ENCODE measurements at regions not wholly inside any gene's neighbourhood (a gene's known extent, or its start where the extent isn't known, plus 50 kb on each side); places are given as distances from the start of the nearest gene placed in this dataset.

DNA sequence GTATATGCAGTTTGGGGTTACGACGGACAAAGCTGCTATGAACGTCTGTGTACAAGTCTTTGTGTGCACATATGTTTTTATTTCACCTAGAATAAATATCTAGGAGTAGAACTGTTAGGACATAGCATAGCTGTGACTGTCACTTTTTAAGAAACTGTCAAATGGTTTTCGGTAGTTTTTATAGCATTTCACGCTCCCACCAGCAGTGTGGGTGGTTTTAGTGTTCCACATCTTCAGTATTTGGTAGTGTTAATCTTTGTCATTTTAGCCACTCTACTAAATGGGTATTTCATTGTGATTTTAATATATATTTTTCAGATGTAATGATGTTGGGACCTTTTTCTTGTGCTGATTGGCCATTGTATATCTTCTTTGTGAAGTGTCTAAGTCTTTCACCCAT lies 109.1 kb upstream of the BCAT1 start:
- DNase-seq (ENCODE audit: low read depth in 3 of 3): no peak

DNA sequence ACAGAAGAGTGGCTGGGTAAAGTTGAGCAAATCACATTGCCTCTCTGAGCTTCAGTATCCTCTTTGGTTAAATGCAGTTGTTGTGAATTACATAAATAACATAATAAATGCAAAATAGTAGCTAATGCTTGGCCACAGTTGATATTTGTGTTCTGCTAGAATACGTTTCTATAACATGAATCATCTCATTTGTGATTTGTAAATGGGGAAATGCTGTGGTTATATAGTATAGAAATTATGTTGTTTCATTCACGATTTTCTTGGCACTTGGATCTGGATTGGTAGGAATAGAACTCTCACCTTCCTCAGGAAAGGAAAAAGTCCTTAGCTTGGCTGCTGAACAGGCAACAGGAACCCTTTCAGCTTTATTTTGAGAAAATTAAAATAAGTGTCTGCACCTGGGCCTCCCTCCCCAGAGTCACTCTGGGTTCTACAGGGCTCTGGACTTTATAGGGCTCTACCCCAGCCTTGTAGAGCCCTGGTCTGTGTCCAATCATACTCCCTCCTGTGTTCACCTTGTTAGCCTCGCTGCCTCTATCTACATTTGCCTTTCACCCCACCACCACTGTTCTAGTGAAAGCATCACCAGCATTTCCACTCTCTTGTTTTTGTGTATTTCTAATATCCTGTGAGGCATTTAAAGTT lies 107.7 kb upstream of the BCAT1 start:
- DNase-seq (ENCODE audit: low read depth in 3 of 3): no peak

DNA sequence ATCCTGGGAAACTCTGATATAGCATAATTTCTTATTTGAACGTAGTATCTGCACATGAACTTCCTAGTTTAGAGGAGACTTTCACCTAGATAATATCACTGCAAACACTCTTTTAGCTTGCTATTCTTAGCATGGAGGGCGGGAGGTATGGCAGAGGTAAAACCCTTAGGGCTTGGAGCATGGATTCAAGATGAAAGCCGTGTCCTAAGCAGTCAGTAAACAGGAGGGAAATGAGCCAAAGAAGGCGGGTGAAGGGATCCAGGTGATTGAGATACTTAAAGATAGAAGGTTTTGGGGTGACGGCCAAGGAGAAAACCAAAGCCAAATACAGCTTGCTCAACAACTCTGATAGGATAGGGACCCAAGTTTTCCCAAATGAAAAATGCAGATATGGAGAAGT lies 107.1 kb upstream of the BCAT1 start:
- no peak for DNase-seq (ENCODE audit: low read depth in 3 of 3)

DNA sequence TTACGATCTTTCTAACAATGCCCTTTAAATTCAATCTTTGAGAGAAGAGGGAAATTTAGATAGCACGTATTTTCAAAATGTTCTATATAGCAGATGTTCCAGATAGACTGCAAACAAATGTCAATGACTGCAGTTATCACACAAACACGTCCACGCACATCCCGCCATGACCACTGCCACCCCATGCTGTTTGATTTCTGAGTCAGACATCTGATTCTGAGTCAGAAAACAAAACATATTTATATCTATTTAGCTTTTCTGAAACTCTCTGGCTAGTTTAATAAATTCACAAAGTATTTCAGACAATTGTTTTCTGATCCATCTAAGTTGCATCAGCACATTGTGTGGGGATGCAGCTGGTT lies 105.9 kb upstream of the BCAT1 start:
- DNase-seq (ENCODE audit: low read depth in 3 of 3): peak in 2 of 3 donors; percentile 41 to 57

DNA sequence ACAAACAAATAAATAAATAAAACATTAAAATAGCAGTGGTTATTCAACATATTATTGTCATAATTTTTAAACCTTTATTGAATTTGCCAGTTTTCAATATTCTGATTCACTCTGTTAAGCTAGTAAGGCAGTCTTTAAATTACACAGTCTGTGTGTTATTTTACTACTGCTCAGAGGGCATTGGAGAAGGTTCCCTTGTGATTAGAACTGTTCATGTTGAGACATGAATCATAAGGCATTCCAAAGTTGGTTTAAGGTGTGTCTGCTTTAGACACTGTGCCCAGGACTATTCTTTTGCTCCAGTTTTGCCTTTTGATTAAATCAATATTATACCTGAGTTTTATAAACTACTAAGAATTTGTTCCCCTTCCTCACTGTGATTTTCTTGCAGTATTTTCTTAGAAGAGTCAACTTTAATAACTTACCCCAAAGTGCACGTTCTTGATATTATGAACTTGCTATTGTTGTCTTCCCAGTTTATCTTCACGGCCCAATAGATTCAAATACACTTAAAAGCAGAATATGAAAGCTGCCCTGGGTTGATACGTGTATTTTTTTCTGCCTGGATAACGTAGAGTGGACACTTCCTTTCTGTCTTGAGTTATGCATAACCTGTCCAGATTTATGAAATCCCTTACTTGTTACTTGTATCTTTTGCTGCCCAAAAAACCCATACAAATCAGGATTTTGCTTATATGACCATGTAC lies 105.3 kb upstream of the BCAT1 start:
- no peak for DNase-seq (ENCODE audit: low read depth in 3 of 3)

DNA sequence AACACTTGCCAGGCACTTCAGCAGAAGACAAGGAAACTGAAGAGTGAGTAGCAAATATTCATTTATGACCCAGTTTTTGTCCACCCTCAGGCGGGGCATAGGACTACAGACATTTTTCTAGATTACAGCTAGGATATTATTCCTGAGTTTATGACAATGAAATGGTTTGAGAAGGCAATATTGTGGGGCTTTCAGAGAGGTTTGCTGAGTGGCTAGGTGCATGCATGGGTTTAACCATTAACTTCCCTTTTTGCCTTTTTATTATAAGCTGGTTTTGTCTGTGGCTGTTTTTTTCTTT lies 104.0 kb upstream of the BCAT1 start:
- DNase-seq (ENCODE audit: low read depth in 3 of 3): no peak

DNA sequence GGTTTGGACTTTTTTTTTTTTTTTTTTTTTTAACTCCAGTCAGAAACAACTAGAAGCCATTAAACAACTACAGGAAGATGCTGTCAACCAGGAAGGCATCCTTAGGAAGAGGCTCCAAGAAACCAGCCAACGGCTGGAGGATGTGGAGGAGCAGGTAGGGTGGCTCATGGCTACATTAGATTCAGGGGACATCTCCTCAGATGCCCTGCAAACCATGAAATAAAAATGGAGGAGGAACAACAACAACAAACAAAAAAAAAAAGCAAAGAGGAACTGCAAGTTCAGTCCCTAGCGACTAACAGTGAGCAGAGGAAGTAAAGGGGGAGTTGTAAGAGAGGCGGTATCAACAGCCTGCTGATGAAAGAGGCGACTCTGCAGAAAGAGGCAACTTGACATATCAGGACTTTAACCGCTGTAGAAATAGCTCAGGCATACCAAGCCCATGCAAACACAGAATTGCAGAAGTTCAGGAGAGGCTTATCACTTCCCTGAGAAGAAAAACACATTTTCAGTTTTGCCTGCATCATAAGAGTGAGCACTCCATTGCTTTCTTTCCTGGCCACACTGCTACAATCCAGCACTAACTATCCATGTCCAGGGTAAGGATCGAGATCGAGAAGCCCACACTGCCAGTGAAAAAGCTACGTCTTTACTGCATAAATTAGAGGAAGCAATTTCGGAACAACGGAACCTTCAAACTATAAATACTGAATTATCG lies 103.5 kb upstream of the BCAT1 start:
- no peak for DNase-seq (ENCODE audit: low read depth in 3 of 3)

DNA sequence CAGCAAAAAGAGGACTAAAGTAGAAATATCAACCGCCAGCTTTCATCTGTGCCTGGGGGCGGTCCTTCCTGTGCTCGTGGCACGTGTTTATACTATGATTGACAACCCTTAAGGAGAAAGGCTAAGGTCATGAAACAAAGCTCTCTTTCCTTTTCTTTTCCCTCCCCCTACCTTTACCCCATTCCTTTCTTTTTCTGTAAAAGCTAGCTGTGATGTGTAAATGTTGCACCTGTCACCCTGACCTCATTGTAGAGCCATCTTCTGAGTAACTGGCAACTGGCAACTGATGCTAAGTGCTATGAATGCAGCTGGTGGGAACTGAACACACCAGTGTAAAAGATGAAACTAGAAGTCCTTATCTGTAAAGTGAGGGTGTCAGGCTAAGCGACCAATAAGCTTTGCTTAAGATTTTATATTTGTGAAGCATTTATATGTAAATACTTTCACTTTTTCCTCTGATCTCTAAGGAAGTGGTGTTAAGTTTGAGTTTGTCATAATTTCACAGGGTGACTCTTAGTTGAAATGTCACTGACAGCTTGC lies 102.8 kb upstream of the BCAT1 start:
- peak in 2 of 3 donors; percentile 26 to 30 for DNase-seq (ENCODE audit: low read depth in 3 of 3)

DNA sequence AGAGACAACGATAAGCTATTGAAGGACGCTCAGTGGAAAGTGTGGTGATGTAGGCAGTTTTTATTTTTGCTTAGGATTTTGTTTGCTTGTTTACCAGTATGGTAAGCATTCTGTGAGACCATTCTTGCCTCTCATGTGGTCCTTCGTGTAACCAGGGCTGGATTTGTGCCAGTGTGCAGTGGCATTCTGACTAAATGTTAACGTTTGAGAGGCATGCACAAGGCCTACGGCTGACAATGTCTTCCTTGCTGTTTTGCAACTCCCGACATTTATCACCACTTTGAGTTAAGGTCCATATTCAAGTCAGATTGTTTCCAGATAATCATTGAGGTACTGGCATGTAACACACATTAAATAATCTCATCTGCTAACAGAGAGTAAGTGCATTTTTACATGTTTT lies 102.3 kb upstream of the BCAT1 start:
- no peak for DNase-seq (ENCODE audit: low read depth in 3 of 3)

DNA sequence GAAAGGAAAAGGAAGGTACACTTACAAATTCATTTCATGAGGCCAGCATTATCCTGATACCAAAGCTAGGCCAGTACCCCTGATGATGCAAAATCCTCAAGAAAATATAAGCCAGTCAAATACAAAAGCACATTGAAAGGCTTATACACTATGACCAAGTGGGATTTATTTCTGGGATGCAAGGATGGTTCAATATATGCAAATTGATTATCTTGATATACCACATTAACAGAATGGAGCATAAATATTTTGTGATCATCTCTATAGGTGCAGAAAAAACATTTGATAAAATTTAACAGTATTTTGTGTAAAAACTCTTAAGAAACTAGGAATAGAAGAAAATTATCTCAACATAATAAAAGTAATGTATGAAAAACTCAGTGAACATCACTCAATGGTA lies 97.0 kb upstream of the BCAT1 start:
- no peak for DNase-seq (ENCODE audit: low read depth in 3 of 3)

DNA sequence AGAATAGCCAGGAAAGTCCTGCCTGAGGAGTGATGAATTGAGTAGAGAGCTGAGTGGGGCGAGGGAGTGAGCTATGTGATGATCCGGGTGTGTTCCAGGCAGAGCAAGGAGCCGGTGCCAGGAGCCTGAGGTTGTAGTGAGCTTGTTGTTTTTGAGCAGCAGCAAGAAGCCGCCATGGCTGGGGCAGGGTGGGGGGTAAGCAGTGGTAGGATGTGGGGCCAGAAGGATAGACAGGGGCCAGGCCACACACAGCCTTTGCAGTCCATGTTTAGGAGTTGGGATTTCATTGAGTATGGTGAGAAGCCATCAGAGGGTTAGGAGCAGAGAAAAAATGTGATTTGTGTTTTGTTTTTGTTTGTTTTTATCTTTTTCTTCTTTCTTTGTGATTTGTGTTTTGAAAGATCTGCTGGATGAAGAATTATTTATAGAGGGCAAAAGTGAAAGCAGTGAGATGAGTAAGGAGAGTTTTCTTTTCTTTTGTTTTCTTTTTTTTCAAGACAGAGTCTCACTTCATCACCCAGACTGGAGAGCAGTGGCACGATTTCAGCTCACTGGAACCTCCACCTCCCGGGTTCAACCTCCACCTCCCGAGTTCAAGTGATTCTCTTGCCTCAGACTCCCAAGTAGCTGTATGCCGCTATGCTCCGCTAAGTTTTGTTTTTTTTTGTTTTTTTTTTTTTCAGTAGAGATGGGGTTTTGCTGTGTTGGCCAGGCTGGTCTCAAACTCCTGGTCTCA lies 92.3 kb upstream of the BCAT1 start:
- DNase-seq (ENCODE audit: low read depth in 3 of 3): no peak

DNA sequence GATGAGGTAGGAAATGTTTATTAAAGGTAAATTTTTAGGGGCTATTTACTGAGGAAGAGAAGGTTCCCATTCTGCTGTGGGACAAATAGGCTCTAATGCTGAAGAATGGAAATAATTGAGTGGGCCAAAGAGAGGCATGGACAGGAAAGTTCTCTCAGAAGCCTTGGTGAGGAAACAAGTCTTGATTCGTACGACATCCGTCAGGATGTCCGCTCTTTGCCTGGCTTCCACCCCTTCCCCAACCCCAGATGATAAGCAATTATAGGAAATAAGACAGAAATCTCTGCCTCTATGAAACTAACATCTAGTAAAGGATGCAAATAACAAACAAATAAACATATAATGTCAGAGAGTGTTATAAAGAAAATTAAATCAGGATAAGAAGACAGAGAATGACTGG lies 91.7 kb upstream of the BCAT1 start:
- DNase-seq (ENCODE audit: low read depth in 3 of 3): no peak

DNA sequence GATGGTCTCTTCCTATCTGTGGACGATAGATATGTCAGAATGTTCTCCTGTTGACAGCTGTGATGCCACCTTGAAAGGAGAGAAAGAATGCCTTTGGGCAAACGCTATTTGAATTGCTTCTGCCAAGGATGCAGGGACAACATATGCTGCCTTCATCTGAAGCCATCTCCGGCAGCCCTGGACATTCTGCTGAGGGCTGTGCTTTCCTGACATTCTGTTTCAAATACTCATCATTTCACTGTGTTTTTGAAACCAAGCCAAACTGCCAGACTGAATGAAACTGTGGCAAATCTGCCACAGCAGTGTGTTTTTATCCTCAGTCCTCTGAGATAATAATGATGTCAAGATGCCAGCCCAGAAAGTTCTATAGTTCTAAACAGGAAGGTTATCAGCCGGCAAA lies 85.8 kb upstream of the BCAT1 start:
- DNase-seq (ENCODE audit: low read depth in 3 of 3): no peak

DNA sequence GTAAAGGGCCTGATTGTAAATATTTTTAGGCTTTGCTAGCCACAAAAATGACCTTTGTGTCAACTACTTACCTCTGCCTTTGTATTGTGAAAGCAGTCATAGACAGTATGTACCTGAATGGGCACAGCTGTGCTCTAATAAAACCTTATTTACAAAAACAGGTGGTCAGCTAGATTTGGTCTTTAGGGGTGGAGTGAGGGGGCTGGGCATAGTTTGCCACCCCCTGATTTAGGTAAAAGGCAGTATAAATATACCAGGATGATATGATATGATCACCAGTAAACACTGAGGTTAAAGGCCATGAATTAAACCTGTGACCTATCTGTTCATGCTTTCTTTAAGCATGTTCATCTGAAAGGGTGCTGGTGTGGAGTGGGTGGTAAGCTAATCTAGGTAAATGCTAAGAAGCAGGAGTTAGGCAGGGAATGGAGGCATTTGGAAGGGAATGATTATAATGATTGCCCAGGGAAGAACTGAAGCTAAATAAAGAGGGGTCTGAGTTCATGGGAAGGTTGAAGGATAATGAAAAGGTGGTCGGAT lies 77.1 kb upstream of the BCAT1 start:
- DNase-seq (ENCODE audit: low read depth in 3 of 3): no peak

DNA sequence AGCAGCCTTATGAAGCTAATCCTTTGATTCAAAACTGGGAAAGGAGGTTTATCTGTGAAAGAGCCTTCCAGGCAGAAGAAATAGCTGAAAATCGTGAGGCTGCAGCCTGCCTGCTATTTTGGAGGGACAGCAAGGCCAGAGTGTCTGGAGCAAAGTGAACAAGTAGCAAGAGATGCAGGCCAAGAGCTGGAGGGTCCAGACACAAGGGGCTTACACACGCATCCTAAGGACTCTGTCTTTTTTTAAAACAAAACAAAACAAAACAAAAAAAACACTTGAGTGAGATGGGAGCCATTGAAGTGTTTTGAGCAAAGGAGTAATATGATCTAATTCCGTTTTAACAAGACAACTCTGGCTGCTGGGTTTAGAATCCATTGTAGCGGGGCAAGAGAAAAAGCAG lies 76.4 kb upstream of the BCAT1 start:
- no peak for DNase-seq (ENCODE audit: low read depth in 3 of 3)

DNA sequence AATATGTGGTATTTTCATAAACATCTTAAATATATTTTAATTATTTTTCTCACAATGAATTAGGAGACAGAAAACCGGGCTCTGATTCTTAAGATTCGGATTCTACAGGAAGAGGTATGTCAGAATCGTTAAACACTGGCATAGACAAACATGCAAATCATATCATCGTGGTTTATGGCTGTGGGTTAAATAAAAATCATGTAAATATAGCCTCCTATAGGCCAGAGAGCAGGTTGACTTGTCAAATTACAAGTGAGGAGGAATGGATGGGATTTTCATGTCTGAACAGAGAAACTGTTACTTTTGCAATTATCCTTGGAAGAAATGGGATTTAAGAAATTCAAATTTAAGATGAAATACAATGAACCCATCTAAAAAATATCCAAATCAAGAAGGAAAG lies 74.9 kb upstream of the BCAT1 start:
- no peak for DNase-seq (ENCODE audit: low read depth in 3 of 3)

DNA sequence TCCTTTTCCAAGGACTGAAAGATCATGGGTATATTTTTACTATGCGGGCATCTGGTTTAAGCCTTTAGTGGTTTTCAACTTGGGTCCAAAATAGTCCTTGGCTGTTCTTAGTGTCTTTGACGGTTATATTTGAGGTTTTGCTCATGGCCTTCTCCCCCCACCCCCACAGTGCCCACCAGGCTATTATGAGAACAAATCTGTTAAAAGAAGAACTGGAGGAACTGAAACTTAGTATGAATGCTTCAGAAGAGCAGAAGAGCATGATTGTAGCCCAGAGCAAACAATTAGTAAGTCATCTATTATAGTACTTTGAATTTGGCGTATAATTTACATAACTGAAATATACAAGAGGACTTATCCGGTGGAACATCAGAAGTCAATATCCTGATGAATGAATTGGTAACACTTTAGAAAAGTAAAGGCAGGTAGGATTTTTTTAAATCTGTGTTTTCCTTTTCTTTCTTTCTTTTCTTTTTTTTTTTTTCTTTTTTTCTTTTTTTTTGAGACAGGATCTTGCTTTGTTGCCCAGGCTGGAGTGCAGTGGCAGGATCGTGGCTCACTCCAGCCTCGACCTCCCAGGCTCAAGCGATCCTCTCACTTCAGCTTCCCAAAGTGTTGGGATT lies 71.8 kb upstream of the BCAT1 start:
- no peak for DNase-seq (ENCODE audit: low read depth in 3 of 3)

DNA sequence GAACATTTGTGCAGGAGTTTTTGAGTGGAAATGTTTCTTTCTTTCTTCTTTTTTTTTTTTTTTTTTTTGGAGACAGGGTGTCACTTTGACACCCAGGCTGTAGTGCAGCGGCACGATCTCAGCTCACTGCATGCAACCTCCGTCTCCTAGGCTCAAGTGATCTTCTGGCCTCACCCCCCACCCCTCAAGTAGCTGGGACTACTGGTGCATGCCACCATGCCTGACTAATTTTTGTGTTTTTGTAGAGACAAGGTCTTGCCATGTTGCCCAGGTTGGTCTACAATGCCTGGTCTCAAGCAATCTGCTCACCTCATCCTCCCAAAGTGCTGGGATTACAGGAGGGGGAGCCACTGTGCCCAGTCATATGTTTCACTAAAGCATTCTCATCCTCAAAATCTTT lies 69.2 kb upstream of the BCAT1 start:
- no peak for DNase-seq (ENCODE audit: low read depth in 3 of 3)

DNA sequence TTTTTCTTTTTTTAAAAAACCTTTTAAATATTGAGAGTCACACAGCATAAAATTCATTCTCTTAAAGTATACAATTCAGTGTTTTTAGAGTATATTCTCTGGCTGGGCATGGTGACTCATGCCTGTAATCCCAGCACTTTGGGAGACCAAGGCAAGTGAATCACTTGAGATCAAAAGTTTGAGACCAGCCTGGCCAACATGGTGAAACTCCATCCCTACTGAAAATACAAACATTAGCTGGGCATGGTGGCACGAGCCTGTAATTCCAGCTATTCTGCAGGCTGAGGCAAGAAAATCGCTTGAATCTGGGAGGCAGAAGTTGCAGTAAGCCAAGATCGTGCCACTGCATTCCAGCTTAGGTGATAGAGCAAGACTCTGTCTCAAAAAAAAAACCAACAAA lies 68.4 kb upstream of the BCAT1 start:
- no peak for DNase-seq (ENCODE audit: low read depth in 3 of 3)

DNA sequence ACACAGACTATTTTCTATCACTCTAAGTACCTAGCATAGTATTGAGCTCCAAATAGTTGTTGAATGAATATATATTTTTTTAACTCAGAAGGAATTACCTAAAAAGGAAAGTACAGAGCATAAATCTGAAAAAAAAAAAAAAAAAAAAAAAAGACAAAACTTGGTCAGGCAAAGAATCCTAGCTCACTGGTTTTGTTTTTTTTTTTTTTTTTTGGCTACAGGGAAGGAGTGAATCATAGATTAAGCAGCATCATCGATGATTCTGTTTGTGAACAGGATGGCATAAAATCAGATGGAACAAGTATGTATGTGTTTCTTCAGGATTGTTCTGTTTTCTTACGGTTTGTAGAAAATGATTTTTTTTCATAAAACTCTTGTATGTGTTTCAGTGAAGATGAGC lies 66.1 kb upstream of the BCAT1 start:
- DNase-seq (ENCODE audit: low read depth in 3 of 3): no peak

DNA sequence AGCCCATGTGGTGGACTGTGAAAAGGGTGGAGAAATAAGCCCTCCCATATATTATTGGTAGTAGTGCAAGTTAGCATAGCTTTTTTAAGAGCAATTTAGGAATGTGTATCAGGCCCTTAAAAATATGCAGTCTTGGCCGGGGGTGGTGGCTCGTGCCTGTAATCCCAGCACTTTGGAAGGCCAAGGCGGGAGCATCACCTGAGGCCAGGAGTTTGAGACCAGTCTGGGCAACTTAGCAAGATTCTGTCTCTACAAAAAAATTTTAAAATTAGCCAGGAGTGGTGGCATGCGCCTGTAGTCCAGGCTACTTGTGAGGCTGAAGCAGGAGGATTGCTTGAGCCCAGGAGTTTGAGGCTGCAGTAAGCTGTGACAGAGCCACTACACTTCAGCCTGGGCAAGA lies 64.2 kb upstream of the BCAT1 start:
- DNase-seq (ENCODE audit: low read depth in 3 of 3): no peak
